ENCODE measurements at regions not wholly inside any gene's neighbourhood (a gene's known extent, or its start where the extent isn't known, plus 50 kb on each side); places are given as distances from the start of the nearest gene placed in this dataset.

DNA sequence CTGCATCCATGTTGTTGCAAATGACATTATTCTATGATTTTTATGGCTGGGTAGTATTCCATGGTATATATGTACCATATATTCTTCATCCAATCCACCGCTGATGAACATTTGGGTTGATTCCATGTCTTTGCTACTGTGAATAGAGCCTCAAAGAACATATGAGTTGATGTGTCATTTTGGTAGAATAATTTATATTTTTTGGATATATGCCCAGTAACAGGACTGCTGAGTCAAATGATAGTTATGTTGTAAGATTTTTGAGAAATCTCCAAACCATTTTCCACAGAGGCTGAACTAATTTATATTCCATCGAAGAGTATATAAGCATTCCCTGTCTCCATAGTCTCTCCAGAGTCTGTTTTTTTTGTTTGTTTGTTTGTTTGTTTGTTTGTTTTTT, 1373.5 kb downstream of the GRIK2 start:
- TF ChIP-seq, protein P1, sequence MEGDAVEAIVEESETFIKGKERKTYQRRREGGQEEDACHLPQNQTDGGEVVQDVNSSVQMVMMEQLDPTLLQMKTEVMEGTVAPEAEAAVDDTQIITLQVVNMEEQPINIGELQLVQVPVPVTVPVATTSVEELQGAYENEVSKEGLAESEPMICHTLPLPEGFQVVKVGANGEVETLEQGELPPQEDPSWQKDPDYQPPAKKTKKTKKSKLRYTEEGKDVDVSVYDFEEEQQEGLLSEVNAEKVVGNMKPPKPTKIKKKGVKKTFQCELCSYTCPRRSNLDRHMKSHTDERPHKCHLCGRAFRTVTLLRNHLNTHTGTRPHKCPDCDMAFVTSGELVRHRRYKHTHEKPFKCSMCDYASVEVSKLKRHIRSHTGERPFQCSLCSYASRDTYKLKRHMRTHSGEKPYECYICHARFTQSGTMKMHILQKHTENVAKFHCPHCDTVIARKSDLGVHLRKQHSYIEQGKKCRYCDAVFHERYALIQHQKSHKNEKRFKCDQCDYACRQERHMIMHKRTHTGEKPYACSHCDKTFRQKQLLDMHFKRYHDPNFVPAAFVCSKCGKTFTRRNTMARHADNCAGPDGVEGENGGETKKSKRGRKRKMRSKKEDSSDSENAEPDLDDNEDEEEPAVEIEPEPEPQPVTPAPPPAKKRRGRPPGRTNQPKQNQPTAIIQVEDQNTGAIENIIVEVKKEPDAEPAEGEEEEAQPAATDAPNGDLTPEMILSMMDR (IDR thresholded peaks at IDR 0.05): no peak
- TF ChIP-seq POLR2A (IDR thresholded peaks at IDR 0.05): no peak
